Neural cell (in vitro differentiated cells): ENCODE measurements at regions not wholly inside any gene's neighbourhood (a gene's known extent, or its start where the extent isn't known, plus 50 kb on each side); places are given as distances from the start of the nearest gene placed in this dataset.

ENCODE experiments used
- H2AFZ ChIP-seq: fragments of 200-600, 300-800 bp; sonication (generic), shearing (Covaris generic); 2 replicates; pipeline ENCODE4 v1.6.0; 2014; ENCODE audit warnings: low read depth, mild to moderate bottlenecking, antibody characterized with exemption, low read length, moderate library complexity
- H3F3A ChIP-seq: fragments of 200-600 bp; shearing (Covaris generic); 2 replicates; pipeline ENCODE4 v1.6.1; 2016; ENCODE audit warnings: mild to moderate bottlenecking, moderate library complexity, mixed read lengths, antibody characterized with exemption, low read length; ENCODE audit not compliant: insufficient read depth, poor library complexity, severe bottlenecking
- H3K27ac ChIP-seq: fragments of 200-600, 300-800 bp; sonication (generic), shearing (Covaris generic); 2 replicates; pipeline ENCODE4 v1.5.1; 2014; ENCODE audit warnings: mild to moderate bottlenecking, low read length, moderate library complexity
- H3K27me3 ChIP-seq: fragments of 300-800, 200-600 bp; sonication (generic), shearing (Covaris generic); 2 replicates; pipeline ENCODE4 v1.6.0; 2014; ENCODE audit warnings: mild to moderate bottlenecking, low read depth, low read length, moderate library complexity; ENCODE audit not compliant: insufficient read depth
- H3K36me3 ChIP-seq: fragments of 300-800, 200-600 bp; sonication (generic), shearing (Covaris generic); 2 replicates; pipeline ENCODE4 v1.5.1; 2014; ENCODE audit warnings: mild to moderate bottlenecking, antibody characterized with exemption, low read length, moderate library complexity; ENCODE audit not compliant: insufficient read depth
- H3K4me2 ChIP-seq: fragments of 300-800, 200-600 bp; sonication (generic), shearing (Covaris generic); 2 replicates; pipeline ENCODE4 v1.6.0; 2014; ENCODE audit warnings: mild to moderate bottlenecking, low read length
- H3K4me3 ChIP-seq: fragments of 300-800, 200-600 bp; sonication (generic), shearing (Covaris generic); 2 replicates; pipeline ENCODE4 v1.5.1; 2014; ENCODE audit warnings: mild to moderate bottlenecking, low read length, moderate library complexity
- H3K79me2 ChIP-seq: fragments of 200-600 bp; shearing (Covaris generic); replicated peaks from 2 replicates; pipeline ENCODE4 v1.6.0; 2014; ENCODE audit warnings: mild to moderate bottlenecking, low read length, moderate library complexity; ENCODE audit not compliant: insufficient read depth
- H3K9ac ChIP-seq: fragments of 300-800, 200-600 bp; sonication (generic), shearing (Covaris generic); 2 replicates; pipeline ENCODE4 v1.6.1; 2016; ENCODE audit warnings: mild to moderate bottlenecking, low read length, mixed read lengths
- H3K9me2 ChIP-seq: fragments of 200-600 bp; shearing (Covaris generic); 2 replicates; pipeline ENCODE4 v1.6.1; 2016; ENCODE audit warnings: mild to moderate bottlenecking, low read length, mixed read lengths; ENCODE audit not compliant: insufficient read depth
- H3K9me3 ChIP-seq: fragments of 200-600, 300-800 bp; sonication (generic), shearing (Covaris generic); 2 replicates; pipeline ENCODE4 v1.6.1; 2016; ENCODE audit warnings: mild to moderate bottlenecking, mixed run types, low read length, moderate library complexity, mixed read lengths
- H4K20me1 ChIP-seq: fragments of 200-600 bp; shearing (Covaris generic); 2 replicates; pipeline ENCODE4 v1.6.1; 2016; ENCODE audit warnings: mild to moderate bottlenecking, mixed run types; ENCODE audit not compliant: insufficient read depth
- EP300 ChIP-seq: fragments of 450-650 bp; conservative IDR thresholded peaks from 2 replicates; pipeline ENCODE4 v1.6.1; 2014; ENCODE audit warnings: antibody characterized with exemption, mild to moderate bottlenecking, moderate library complexity; ENCODE audit not compliant: poor library complexity, severe bottlenecking
- EZH2 ChIP-seq: fragments of 200-600, 300-800 bp; shearing (Covaris generic), sonication (generic); IDR thresholded peaks from 2 replicates; pipeline ENCODE4 v1.6.1; 2014; ENCODE audit warnings: antibody characterized with exemption, low read length, borderline replicate concordance, mild to moderate bottlenecking; ENCODE audit not compliant: insufficient read depth, poor library complexity, severe bottlenecking
- MXI1 ChIP-seq: fragments of 450-650 bp; conservative IDR thresholded peaks from 2 replicates; pipeline ENCODE4 v1.6.1; 2014; ENCODE audit warnings: antibody characterized with exemption, mild to moderate bottlenecking; ENCODE audit not compliant: poor library complexity, severe bottlenecking
- POLR2AphosphoS5 ChIP-seq: IDR thresholded peaks from 2 replicates; pipeline ENCODE4 v1.6.1; 2012
- RAD21 ChIP-seq: fragments of 450-650 bp; conservative IDR thresholded peaks from 2 replicates; pipeline ENCODE4 v1.6.1; 2014; ENCODE audit warnings: antibody characterized with exemption, mild to moderate bottlenecking, moderate library complexity
- SMC3 ChIP-seq: fragments of 450-650 bp; conservative IDR thresholded peaks from 2 replicates; pipeline ENCODE4 v1.6.1; 2014; ENCODE audit warnings: antibody characterized with exemption, mild to moderate bottlenecking, moderate library complexity; ENCODE audit not compliant: poor library complexity
- TAF1 ChIP-seq: IDR thresholded peaks from 2 replicates; pipeline ENCODE4 v1.6.1; 2012; ENCODE audit warnings: low read depth
- TF ChIP-seq, protein P1 (sequence below): IDR thresholded peaks from 2 replicates; pipeline ENCODE4 v1.6.1; 2012; ENCODE audit warnings: borderline replicate concordance
- TF ChIP-seq, protein P2 (sequence below): fragments of 450-650 bp; IDR thresholded peaks from 2 replicates; pipeline ENCODE4 v1.5.1; 2014; ENCODE audit warnings: antibody characterized with exemption, mild to moderate bottlenecking, moderate library complexity; ENCODE audit not compliant: poor library complexity, severe bottlenecking

DNA sequence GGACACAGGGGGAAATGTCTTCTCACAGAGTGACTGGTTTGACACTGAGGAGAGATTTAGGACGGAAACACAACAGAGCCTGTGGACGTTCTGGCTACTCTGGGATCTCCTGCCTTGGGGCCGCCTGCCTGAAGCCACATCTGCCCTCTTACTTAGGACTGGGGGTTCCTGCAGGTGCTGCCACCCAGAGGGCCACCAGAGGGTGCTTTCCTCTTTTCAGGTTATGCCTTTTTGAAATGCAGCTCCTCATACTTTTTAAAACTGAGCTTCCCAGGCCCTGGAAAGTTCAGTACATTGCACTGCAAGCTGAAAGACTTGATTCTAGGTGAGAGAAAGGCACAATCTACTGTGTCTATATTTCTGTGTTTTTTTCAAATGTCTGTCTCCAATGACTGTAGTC is 92.2 kb upstream of the PGRMC2 start:
- Histone ChIP-seq H3K4me3 (no peak overlapping the region), H3K27me3 (no peaks in the 10 kb centered on the region), H3F3A (no peaks in the 10 kb centered on the region), H3K36me3 (no peaks in the 10 kb centered on the region), H3K9ac (no peak overlapping the region), H2AFZ (no peak overlapping the region), H3K9me3 (no peaks in the 10 kb centered on the region), H3K9me2 (no peaks in the 10 kb centered on the region), H3K4me2 (no peak overlapping the region), H3K27ac (no peak overlapping the region), H4K20me1 (no peaks in the 10 kb centered on the region), H3K79me2 (no peaks in the 10 kb centered on the region)
- no peak for TF ChIP-seq EP300
- no peak for TF ChIP-seq EZH2
- TF ChIP-seq SMC3, result no peak
- TF ChIP-seq, protein P1, sequence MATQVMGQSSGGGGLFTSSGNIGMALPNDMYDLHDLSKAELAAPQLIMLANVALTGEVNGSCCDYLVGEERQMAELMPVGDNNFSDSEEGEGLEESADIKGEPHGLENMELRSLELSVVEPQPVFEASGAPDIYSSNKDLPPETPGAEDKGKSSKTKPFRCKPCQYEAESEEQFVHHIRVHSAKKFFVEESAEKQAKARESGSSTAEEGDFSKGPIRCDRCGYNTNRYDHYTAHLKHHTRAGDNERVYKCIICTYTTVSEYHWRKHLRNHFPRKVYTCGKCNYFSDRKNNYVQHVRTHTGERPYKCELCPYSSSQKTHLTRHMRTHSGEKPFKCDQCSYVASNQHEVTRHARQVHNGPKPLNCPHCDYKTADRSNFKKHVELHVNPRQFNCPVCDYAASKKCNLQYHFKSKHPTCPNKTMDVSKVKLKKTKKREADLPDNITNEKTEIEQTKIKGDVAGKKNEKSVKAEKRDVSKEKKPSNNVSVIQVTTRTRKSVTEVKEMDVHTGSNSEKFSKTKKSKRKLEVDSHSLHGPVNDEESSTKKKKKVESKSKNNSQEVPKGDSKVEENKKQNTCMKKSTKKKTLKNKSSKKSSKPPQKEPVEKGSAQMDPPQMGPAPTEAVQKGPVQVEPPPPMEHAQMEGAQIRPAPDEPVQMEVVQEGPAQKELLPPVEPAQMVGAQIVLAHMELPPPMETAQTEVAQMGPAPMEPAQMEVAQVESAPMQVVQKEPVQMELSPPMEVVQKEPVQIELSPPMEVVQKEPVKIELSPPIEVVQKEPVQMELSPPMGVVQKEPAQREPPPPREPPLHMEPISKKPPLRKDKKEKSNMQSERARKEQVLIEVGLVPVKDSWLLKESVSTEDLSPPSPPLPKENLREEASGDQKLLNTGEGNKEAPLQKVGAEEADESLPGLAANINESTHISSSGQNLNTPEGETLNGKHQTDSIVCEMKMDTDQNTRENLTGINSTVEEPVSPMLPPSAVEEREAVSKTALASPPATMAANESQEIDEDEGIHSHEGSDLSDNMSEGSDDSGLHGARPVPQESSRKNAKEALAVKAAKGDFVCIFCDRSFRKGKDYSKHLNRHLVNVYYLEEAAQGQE, result no peak
- no peak for TF ChIP-seq RAD21
- TF ChIP-seq, protein P2, sequence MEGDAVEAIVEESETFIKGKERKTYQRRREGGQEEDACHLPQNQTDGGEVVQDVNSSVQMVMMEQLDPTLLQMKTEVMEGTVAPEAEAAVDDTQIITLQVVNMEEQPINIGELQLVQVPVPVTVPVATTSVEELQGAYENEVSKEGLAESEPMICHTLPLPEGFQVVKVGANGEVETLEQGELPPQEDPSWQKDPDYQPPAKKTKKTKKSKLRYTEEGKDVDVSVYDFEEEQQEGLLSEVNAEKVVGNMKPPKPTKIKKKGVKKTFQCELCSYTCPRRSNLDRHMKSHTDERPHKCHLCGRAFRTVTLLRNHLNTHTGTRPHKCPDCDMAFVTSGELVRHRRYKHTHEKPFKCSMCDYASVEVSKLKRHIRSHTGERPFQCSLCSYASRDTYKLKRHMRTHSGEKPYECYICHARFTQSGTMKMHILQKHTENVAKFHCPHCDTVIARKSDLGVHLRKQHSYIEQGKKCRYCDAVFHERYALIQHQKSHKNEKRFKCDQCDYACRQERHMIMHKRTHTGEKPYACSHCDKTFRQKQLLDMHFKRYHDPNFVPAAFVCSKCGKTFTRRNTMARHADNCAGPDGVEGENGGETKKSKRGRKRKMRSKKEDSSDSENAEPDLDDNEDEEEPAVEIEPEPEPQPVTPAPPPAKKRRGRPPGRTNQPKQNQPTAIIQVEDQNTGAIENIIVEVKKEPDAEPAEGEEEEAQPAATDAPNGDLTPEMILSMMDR, result no peak
- TF ChIP-seq MXI1, result no peak
- TF ChIP-seq TAF1, result no peak
- TF ChIP-seq POLR2AphosphoS5, result no peak

DNA sequence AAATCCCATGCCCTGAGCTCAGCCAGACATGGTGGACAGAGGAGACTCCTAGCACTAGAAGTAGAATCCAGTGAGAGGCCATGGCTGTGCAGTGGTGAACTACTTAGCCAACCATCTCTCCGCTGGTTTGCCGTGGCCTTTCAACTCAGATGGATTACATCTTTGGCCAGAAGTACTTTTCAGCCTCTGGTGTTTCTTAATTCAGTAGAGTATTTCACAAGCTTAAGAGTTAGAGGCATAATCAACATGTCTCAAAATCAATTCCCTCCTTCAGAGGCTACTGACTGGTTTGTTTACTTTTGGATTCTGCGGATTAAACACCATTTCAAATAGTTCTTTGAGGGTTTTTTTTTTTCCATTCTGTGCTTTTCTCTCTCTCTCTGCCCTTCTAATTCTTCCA is 91.1 kb upstream of the PGRMC2 start:
- no peaks in the 10 kb centered on the region for H3F3A ChIP-seq
- H3K36me3 ChIP-seq, result no peaks in the 10 kb centered on the region
- no peak overlapping the region for H3K4me3 ChIP-seq
- H3K4me2 ChIP-seq, result no peak overlapping the region
- no peak overlapping the region for H3K27ac ChIP-seq
- no peak overlapping the region for H2AFZ ChIP-seq
- H3K79me2 ChIP-seq, result no peaks in the 10 kb centered on the region
- no peaks in the 10 kb centered on the region for H4K20me1 ChIP-seq
- H3K9me3 ChIP-seq, result no peaks in the 10 kb centered on the region
- no peak overlapping the region for H3K9ac ChIP-seq
- no peaks in the 10 kb centered on the region for H3K9me2 ChIP-seq
- TF ChIP-seq EP300, result no peak
- TF ChIP-seq EZH2, result no peak
- TF ChIP-seq SMC3, result no peak
- TF ChIP-seq POLR2AphosphoS5, result no peak
- TF ChIP-seq TAF1, result no peak
- TF ChIP-seq, protein P2, result no peak
- TF ChIP-seq RAD21, result no peak
- no peak for TF ChIP-seq MXI1
- TF ChIP-seq, protein P1, result no peak
- no peaks in the 10 kb centered on the region for H3K27me3 ChIP-seq
